Keratinocyte (primary cell): ENCODE measurements at regions not wholly inside any gene's neighbourhood (a gene's known extent, or its start where the extent isn't known, plus 50 kb on each side); places are given as distances from the start of the nearest gene placed in this dataset.

ENCODE experiments used
- DNase-seq: peaks from one replicate; pipeline ENCODE4 v3.0.0-alpha.2; 2011; ENCODE audit warnings: low read depth, missing footprints, low spot score
- FAIRE-seq: peaks from 2 replicates; lab custom pipeline; 2011; peaks lifted over from hg19 to GRCh38; lab: Jason Lieb, UNC
- H2AFZ ChIP-seq: 2 replicates; pipeline ENCODE4 v1.6.0; 2012; ENCODE audit warnings: low read length, control low read depth, inconsistent platforms; ENCODE audit not compliant: control insufficient read depth
- H3K27ac ChIP-seq: 2 replicates; pipeline ENCODE4 v1.5.1; 2011; ENCODE audit warnings: low read length; ENCODE audit not compliant: control insufficient read depth, insufficient read depth
- H3K27me3 ChIP-seq: 3 replicates; pipeline ENCODE4 v1.6.0; 2011; ENCODE audit warnings: low read length; ENCODE audit not compliant: control insufficient read depth, insufficient read depth; ENCODE audit errors: extremely low read depth
- H3K36me3 ChIP-seq, 2 experiments: 2 replicates in 1 of 2; 3 replicates in 1 of 2; pipeline ENCODE4 v1.5.1; 2011; ENCODE audit warnings: low read length in 2 of 2, mild to moderate bottlenecking in 1 of 2; ENCODE audit not compliant: control insufficient read depth in 2 of 2, insufficient read depth in 2 of 2; ENCODE audit errors: extremely low read depth in 1 of 2
- H3K4me1 ChIP-seq: 3 replicates; pipeline ENCODE4 v1.5.1; 2011; ENCODE audit warnings: low read length; ENCODE audit not compliant: control insufficient read depth, insufficient read depth; ENCODE audit errors: extremely low read depth
- H3K4me2 ChIP-seq: 3 replicates; pipeline ENCODE4 v1.6.0; 2011; ENCODE audit warnings: low read depth, low read length; ENCODE audit not compliant: control insufficient read depth, insufficient read depth; ENCODE audit errors: extremely low read depth
- H3K4me3 ChIP-seq, 3 experiments: fragments of 200-600 bp in 1 of 3; sonication (generic) in 1 of 3; 2 replicates in 2 of 3; 3 replicates in 1 of 3; pipeline ENCODE4 v1.5.1; 2011 to 2016; ENCODE audit warnings: low read length in 3 of 3, mild to moderate bottlenecking in 3 of 3, control low read depth in 2 of 3, inconsistent platforms in 1 of 3, low read depth in 1 of 3, mixed read lengths in 1 of 3, mixed run types in 1 of 3, moderate library complexity in 1 of 3; ENCODE audit not compliant: control insufficient read depth in 2 of 3, insufficient read depth in 2 of 3; ENCODE audit errors: extremely low read depth in 1 of 3
- H3K79me2 ChIP-seq: 2 replicates; pipeline ENCODE4 v1.6.0; 2012; ENCODE audit warnings: low read length; ENCODE audit not compliant: control insufficient read depth, insufficient read depth
- H3K9ac ChIP-seq: 3 replicates; pipeline ENCODE4 v1.6.0; 2011; ENCODE audit warnings: low read length; ENCODE audit not compliant: control insufficient read depth, insufficient read depth; ENCODE audit errors: extremely low read depth
- H3K9me1 ChIP-seq: 3 replicates; pipeline ENCODE4 v1.6.0; 2011; ENCODE audit warnings: low read length; ENCODE audit not compliant: control insufficient read depth, insufficient read depth; ENCODE audit errors: extremely low read depth
- H3K9me3 ChIP-seq: 2 replicates; pipeline ENCODE4 v1.5.1; 2012; ENCODE audit warnings: low read depth, low read length; ENCODE audit not compliant: control insufficient read depth
- H4K20me1 ChIP-seq: 3 replicates; pipeline ENCODE4 v1.6.0; 2011; ENCODE audit warnings: low read length; ENCODE audit not compliant: control insufficient read depth, insufficient read depth; ENCODE audit errors: extremely low read depth
- CTCF ChIP-seq, 3 experiments: IDR thresholded peaks in 1 of 3; conservative IDR thresholded peaks in 1 of 3; optimal IDR thresholded peaks in 1 of 3; 2 replicates in 2 of 3; 3 replicates in 1 of 3; pipeline versions ENCODE3 to v1.5.1; 2011; ENCODE audit warnings: low read length in 3 of 3, mild to moderate bottlenecking in 3 of 3, moderate library complexity in 2 of 3, control low read depth in 1 of 3, inconsistent platforms in 1 of 3; ENCODE audit not compliant: insufficient read depth in 2 of 3; ENCODE audit errors: extremely low read depth in 1 of 3
- EZH2 ChIP-seq: IDR thresholded peaks from one replicate; pipeline ENCODE4 v1.6.1; 2012; ENCODE audit warnings: inconsistent platforms, mild to moderate bottlenecking, low read length, moderate library complexity
- dilution Hi-C: fragments of 300-500 bp; cut with MboI; formaldehyde crosslinking; loops from one replicate; pipeline ENCODE4 v1.7.0; 2020; ENCODE audit warnings: low sequenced_read_pairs; ENCODE audit not compliant: extremely low pct_ligation_motif_present

- dilution Hi-C loops = no loop called here
- no peak for FAIRE-seq
- TF ChIP-seq EZH2 (no peak), CTCF (optimal IDR thresholded peaks at IDR 0.05 in 1 of 3, IDR thresholded peaks at IDR 0.05 in 1 of 3, conservative IDR thresholded peaks at IDR 0.05 in 1 of 3; ENCODE audit: extremely low read depth in 1 of 3, insufficient read depth in 2 of 3, low read length in 3 of 3) (no peak)
Measured at GRCh38 chr13:106225126-106225525, 310.3 kb downstream of the EFNB2 start.

GRCh38 chr13:106220211-106220610, 315.3 kb downstream of the EFNB2 start:
- dilution Hi-C loops = no loop called here
- Histone ChIP-seq H3K9me1 (no peaks in the 10 kb centered on the region), H3K27ac (no peak overlapping the region), H3K9ac (no peak overlapping the region), H3K4me2 (no peak overlapping the region), H2AFZ (no peak overlapping the region), H3K36me3 (no peaks in the 10 kb centered on the region), H3K79me2 (no peaks in the 10 kb centered on the region), H4K20me1 (no peaks in the 10 kb centered on the region), H3K4me1 (no peaks in the 10 kb centered on the region), H3K27me3 (no peaks in the 10 kb centered on the region), H3K9me3 (no peaks in the 10 kb centered on the region), H3K4me3 (no peak overlapping the region)
- DNase-seq (no peak), FAIRE-seq (no peak)
- TF ChIP-seq EZH2 (no peak), CTCF (optimal IDR thresholded peaks at IDR 0.05 in 1 of 3, IDR thresholded peaks at IDR 0.05 in 1 of 3, conservative IDR thresholded peaks at IDR 0.05 in 1 of 3; ENCODE audit: extremely low read depth in 1 of 3, insufficient read depth in 2 of 3, low read length in 3 of 3) (no peak)

More at GRCh38 chr13:106225126-106225525, 310.3 kb downstream of the EFNB2 start:
- DNase-seq = no peak
- Histone ChIP-seq H2AFZ (no peak overlapping the region), H3K4me1 (no peaks in the 10 kb centered on the region), H3K4me2 (no peak overlapping the region), H3K27ac (no peak overlapping the region), H4K20me1 (no peaks in the 10 kb centered on the region), H3K4me3 (no peak overlapping the region), H3K36me3 (no peaks in the 10 kb centered on the region), H3K79me2 (no peaks in the 10 kb centered on the region), H3K27me3 (no peaks in the 10 kb centered on the region), H3K9me1 (no peaks in the 10 kb centered on the region), H3K9me3 (no peaks in the 10 kb centered on the region), H3K9ac (no peak overlapping the region)
